ENCODE measurements at regions not wholly inside any gene's neighbourhood (a gene's known extent, or its start where the extent isn't known, plus 50 kb on each side); places are given as distances from the start of the nearest gene placed in this dataset.

DNA sequence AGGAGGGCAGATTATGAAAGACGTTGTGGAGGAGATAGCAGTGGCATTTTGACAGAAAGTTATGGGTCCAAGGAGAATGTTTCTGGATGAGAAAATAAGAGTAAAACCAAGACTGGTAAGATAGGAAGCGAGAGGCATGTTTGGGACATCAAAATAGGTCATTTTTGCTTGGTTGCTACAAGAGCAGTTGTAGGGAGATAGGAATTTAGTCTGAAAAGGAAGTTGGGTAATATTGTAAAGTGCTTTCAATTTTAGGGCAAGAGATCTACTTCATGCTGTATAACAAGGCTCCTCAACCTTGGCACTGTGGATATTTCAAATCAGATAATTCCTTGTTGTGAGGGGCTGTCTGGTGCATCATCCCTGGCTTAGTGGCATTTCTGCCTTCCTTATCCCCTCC, 118.0 kb upstream of the DPH6 start:
- TF ChIP-seq, protein P1, sequence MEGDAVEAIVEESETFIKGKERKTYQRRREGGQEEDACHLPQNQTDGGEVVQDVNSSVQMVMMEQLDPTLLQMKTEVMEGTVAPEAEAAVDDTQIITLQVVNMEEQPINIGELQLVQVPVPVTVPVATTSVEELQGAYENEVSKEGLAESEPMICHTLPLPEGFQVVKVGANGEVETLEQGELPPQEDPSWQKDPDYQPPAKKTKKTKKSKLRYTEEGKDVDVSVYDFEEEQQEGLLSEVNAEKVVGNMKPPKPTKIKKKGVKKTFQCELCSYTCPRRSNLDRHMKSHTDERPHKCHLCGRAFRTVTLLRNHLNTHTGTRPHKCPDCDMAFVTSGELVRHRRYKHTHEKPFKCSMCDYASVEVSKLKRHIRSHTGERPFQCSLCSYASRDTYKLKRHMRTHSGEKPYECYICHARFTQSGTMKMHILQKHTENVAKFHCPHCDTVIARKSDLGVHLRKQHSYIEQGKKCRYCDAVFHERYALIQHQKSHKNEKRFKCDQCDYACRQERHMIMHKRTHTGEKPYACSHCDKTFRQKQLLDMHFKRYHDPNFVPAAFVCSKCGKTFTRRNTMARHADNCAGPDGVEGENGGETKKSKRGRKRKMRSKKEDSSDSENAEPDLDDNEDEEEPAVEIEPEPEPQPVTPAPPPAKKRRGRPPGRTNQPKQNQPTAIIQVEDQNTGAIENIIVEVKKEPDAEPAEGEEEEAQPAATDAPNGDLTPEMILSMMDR (IDR thresholded peaks at IDR 0.05), result no peak
- Mint-ChIP-seq H3K27ac (no peak overlapping the region), H3K27me3 (ENCODE audit: low read depth, poor library complexity) (peaks cover 3% of the 10 kb centered on the region), H3K9me3 (peaks cover 3% of the 10 kb centered on the region), H3K4me3 (no peak overlapping the region), H3K4me1 (peaks cover 34% of the 10 kb centered on the region), H3K36me3 (ENCODE audit: low read depth) (no peaks in the 10 kb centered on the region)
- DNase-seq, result no peak

DNA sequence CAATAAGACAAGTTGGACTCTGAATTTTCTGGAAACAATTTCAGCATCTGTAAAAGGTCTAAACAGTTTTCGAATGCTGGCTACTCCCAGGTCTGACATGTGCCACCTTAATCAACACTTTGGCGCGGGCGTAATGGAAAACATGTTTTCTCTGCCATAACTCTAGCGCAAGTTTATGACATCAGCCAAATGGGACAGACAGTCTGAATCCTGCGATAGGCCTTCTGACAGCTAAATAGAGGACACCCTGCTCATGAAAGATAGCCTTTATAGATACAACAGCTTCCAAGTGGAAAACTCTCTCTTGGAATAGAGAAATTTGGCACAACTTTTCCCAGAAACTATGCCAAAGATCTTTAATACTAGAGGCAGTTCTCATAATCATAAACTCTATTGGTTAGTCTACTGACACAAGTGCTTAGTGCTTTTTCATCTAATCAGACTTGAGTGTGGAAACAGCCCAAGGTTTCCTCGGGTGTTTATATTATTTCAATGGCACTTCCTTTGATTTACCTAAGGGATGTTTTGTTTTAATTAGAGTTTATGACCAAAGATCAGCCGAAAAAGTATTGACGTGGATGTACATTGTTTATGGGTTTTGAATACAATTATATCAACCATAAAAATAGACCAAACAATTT, 120.1 kb upstream of the DPH6 start:
- Mint-ChIP-seq H3K4me1 (peaks cover 35% of the 10 kb centered on the region), H3K9me3 (no peaks in the 10 kb centered on the region), H3K27me3 (ENCODE audit: low read depth, poor library complexity) (peaks cover 3% of the 10 kb centered on the region), H3K36me3 (ENCODE audit: low read depth) (no peaks in the 10 kb centered on the region), H3K27ac (no peak overlapping the region), H3K4me3 (no peak overlapping the region)
- DNase-seq, result no peak
- TF ChIP-seq, protein P1 (IDR thresholded peaks at IDR 0.05), result no peak

DNA sequence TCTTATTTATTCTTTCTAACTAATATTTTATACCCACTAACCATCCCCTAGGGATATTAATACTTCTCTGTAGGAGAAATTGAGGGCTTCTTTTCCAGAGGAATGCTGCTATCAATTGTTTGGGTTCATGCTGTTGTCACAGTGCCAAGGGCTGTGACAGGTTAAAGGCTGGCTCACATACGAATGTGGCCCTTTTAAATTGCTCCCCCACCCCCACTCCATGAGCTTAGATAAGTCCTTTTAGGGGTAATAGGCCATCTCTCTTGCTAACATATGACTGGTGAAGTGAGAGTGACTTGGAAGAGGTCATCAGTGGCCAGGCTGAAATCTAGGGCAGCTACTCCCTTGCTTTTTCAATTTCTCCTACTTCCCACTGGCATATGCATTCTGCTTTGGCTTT, 121.9 kb upstream of the DPH6 start:
- no peaks in the 10 kb centered on the region for H3K9me3 Mint-ChIP-seq
- peaks cover 33% of the 10 kb centered on the region for H3K4me1 Mint-ChIP-seq
- H3K27me3 Mint-ChIP-seq (ENCODE audit: low read depth, poor library complexity), result peaks cover 3% of the 10 kb centered on the region
- H3K27ac Mint-ChIP-seq, result no peak overlapping the region
- DNase-seq, result no peak
- no peak overlapping the region for H3K4me3 Mint-ChIP-seq
- H3K36me3 Mint-ChIP-seq (ENCODE audit: low read depth), result no peaks in the 10 kb centered on the region
- TF ChIP-seq, protein P1 (IDR thresholded peaks at IDR 0.05), result no peak

GRCh38 chr15:35669021-35669420, 123.1 kb upstream of the DPH6 start:
- no peaks in the 10 kb centered on the region for H3K9me3 Mint-ChIP-seq
- no peak for DNase-seq
- peaks cover 39% of the 10 kb centered on the region for H3K4me1 Mint-ChIP-seq
- H3K27ac Mint-ChIP-seq, result no peak overlapping the region
- no peak overlapping the region for H3K4me3 Mint-ChIP-seq
- TF ChIP-seq, protein P1 (IDR thresholded peaks at IDR 0.05), result no peak
- H3K36me3 Mint-ChIP-seq (ENCODE audit: low read depth), result no peaks in the 10 kb centered on the region
- H3K27me3 Mint-ChIP-seq (ENCODE audit: low read depth, poor library complexity), result peaks cover 3% of the 10 kb centered on the region

GRCh38 chr15:35669432-35670045, 123.6 kb upstream of the DPH6 start:
- peaks cover 39% of the 10 kb centered on the region for H3K4me1 Mint-ChIP-seq
- H3K9me3 Mint-ChIP-seq, result no peaks in the 10 kb centered on the region
- TF ChIP-seq, protein P1 (IDR thresholded peaks at IDR 0.05), result no peak
- peaks cover 3% of the 10 kb centered on the region for H3K27me3 Mint-ChIP-seq (ENCODE audit: low read depth, poor library complexity)
- no peak overlapping the region for H3K27ac Mint-ChIP-seq
- DNase-seq, result no peak
- no peaks in the 10 kb centered on the region for H3K36me3 Mint-ChIP-seq (ENCODE audit: low read depth)
- no peak overlapping the region for H3K4me3 Mint-ChIP-seq

DNA sequence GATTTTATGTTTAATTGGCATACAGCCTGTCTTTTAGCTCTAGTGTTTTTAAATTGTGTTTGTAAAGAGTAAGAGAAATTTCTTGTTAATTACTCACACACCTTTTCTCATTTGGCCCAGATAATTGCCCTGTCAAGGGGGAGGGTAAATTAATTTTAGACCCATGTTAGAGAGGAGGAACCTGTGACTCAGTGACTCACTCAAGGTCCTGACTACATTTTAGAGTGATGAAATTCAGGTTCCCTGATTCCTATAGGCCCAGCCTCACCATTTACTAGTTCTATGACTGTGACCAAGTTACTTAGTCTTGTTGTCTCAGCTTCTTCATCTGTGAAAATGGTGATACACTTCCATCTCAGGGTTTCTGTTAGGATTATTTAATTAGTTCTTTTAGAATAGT, 125.2 kb upstream of the DPH6 start:
- Mint-ChIP-seq H3K4me1 (peaks cover 55% of the 10 kb centered on the region), H3K27me3 (ENCODE audit: low read depth, poor library complexity) (no peaks in the 10 kb centered on the region), H3K36me3 (ENCODE audit: low read depth) (no peaks in the 10 kb centered on the region), H3K4me3 (no peak overlapping the region), H3K27ac (no peak overlapping the region), H3K9me3 (no peaks in the 10 kb centered on the region)
- TF ChIP-seq, protein P1 (IDR thresholded peaks at IDR 0.05), result no peak
- no peak for DNase-seq
